Psoas muscle (tissue), 7 donors: ENCODE measurements at regions not wholly inside any gene's neighbourhood (a gene's known extent, or its start where the extent isn't known, plus 50 kb on each side); places are given as distances from the start of the nearest gene placed in this dataset.

Experiments used
- ATAC-seq, 4 donors: fragments of 200-7000 bp; cut with Tn5 transposase; one replicate each; pipeline ENCODE4 v1.9.1; 2020; ENCODE audit warnings: moderate library complexity in 3 of 4, mild to moderate bottlenecking in 2 of 4
- DNase-seq, 2 donors: peaks; one replicate each; pipeline ENCODE4 v3.0.0-alpha.2; 2020
- H3K27ac ChIP-seq: fragments of 200-600 bp; one replicate; pipeline ENCODE4 v1.8.0; 2022
- H3K27me3 ChIP-seq, 3 donors: fragments of 200-600 bp in 1 of 3; one replicate each; pipeline versions ENCODE4 v1.6.1 to v1.8.0; 2013 to 2022; ENCODE audit warnings: low read length in 2 of 3, mild to moderate bottlenecking in 2 of 3, moderate library complexity in 1 of 3; ENCODE audit not compliant: insufficient read depth in 3 of 3
- H3K36me3 ChIP-seq, 2 donors: fragments of 200-600 bp in 1 of 2; one replicate each; pipeline versions ENCODE4 v1.6.1 to v1.8.0; 2013 to 2022; ENCODE audit warnings: low read depth in 1 of 2, mild to moderate bottlenecking in 1 of 2, moderate library complexity in 1 of 2; ENCODE audit not compliant: insufficient read depth in 1 of 2
- H3K4me1 ChIP-seq: fragments of 200-600 bp; one replicate; pipeline ENCODE4 v1.8.0; 2022
- H3K4me3 ChIP-seq: fragments of 200-600 bp; one replicate; pipeline ENCODE4 v1.8.0; 2022; ENCODE audit warnings: mild to moderate bottlenecking
- H3K9me3 ChIP-seq: fragments of 200-600 bp; one replicate; pipeline ENCODE4 v1.8.0; 2022
- WGBS, 3 donors: extraction: QIAGEN DNeasy Blood & Tissue Kit; methylation state at CpG; one replicate each; pipeline versions ENCODE4 v1.1.6 to v1.1.7; 2013; 5-methylcytosine and 5-hydroxymethylcytosine counted together
- intact Hi-C, 2 donors: fragments of 100-400 bp; cut with DNase I; formaldehyde crosslinking; loops; one replicate each; pipeline versions ENCODE4 v1.11.0 to v1.14.2; 2022
- TF ChIP-seq, protein P1 (sequence below): fragments of 200-600 bp; IDR thresholded peaks from one replicate; pipeline ENCODE4 v1.8.0; 2022; ENCODE audit warnings: antibody characterized with exemption
- donor health status: healthy with polysubstance abuse.
- donor health status: DM: no; HTN: no; CAD: no; lungs with moderate emphysema.
- donor health status: Bipolar disorder and iron deficiency.
- donor health status: healthy.
- donor health status: DM: yes; HTN: yes; CAD: no.
- donor health status: DM: no; HTN: no; CAD: no.
- donor health status: DM: yes; HTN: yes; CAD: no.

DNA sequence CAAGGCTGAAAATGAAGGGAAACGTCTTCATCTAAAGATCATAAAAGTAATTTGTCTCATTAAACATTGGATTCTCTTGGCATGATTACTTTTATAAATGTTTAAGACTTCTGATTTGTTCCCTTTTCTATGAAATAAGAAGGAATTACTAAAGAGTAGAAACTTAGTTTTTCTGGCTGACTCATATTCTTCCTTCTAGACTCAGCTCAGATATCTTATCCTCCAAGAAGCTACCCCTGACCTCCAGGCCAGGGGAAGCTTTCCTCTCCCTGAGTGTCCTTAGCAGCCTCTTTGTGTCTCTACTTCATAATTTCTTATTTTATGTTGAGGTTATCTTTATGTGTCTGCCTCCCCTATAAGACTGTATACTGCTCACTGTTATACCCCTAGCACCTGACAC lies 291.9 kb upstream of the STT3B start:
- H3K9me3 ChIP-seq: no peaks in the 10 kb centered on the region
- WGBS, 3 donors: 80 to 88% (median 87%) methylated on average over 1 of the region's 1 CpG
- H3K36me3 ChIP-seq: no peaks in the 10 kb centered on the region
- intact Hi-C loops: no loop called here
- DNase-seq (no peak), ATAC-seq (no peak)
- TF ChIP-seq, protein P1, sequence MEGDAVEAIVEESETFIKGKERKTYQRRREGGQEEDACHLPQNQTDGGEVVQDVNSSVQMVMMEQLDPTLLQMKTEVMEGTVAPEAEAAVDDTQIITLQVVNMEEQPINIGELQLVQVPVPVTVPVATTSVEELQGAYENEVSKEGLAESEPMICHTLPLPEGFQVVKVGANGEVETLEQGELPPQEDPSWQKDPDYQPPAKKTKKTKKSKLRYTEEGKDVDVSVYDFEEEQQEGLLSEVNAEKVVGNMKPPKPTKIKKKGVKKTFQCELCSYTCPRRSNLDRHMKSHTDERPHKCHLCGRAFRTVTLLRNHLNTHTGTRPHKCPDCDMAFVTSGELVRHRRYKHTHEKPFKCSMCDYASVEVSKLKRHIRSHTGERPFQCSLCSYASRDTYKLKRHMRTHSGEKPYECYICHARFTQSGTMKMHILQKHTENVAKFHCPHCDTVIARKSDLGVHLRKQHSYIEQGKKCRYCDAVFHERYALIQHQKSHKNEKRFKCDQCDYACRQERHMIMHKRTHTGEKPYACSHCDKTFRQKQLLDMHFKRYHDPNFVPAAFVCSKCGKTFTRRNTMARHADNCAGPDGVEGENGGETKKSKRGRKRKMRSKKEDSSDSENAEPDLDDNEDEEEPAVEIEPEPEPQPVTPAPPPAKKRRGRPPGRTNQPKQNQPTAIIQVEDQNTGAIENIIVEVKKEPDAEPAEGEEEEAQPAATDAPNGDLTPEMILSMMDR: no peak
- no peaks in the 10 kb centered on the region for H3K27me3 ChIP-seq
- H3K4me3 ChIP-seq: no peak overlapping the region
- H3K4me1 ChIP-seq: no peaks in the 10 kb centered on the region
- no peak overlapping the region for H3K27ac ChIP-seq

DNA sequence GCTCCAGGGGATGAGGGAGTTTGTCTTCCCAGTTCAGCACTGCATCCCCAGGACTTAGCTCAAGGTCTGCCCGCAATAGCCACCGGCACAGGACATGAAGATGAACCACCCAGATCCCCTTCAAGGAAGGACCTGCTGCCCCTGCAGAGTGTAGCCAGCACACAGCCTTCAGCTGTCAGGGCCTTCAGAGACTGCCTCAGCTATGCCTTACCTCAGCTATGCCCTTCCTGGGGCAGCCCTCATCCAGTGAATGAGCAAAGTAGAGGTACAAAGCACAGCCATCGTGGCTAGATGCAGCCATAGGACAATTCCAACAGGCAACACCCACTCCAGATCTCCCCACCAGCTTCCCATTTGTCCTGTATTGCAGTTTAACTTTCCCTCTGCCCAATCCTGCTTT lies 291.2 kb upstream of the STT3B start:
- ATAC-seq (no peak), DNase-seq (no peak)
- H3K4me1 ChIP-seq: no peaks in the 10 kb centered on the region
- H3K36me3 ChIP-seq: no peaks in the 10 kb centered on the region
- no peaks in the 10 kb centered on the region for H3K9me3 ChIP-seq
- TF ChIP-seq, protein P1: no peak
- intact Hi-C loops: no loop called here
- 90 to 94% (median 93%) methylated on average over 3 of the region's 3 CpGs for WGBS, 3 donors
- H3K27ac ChIP-seq: no peak overlapping the region
- H3K27me3 ChIP-seq: no peaks in the 10 kb centered on the region
- no peak overlapping the region for H3K4me3 ChIP-seq

DNA sequence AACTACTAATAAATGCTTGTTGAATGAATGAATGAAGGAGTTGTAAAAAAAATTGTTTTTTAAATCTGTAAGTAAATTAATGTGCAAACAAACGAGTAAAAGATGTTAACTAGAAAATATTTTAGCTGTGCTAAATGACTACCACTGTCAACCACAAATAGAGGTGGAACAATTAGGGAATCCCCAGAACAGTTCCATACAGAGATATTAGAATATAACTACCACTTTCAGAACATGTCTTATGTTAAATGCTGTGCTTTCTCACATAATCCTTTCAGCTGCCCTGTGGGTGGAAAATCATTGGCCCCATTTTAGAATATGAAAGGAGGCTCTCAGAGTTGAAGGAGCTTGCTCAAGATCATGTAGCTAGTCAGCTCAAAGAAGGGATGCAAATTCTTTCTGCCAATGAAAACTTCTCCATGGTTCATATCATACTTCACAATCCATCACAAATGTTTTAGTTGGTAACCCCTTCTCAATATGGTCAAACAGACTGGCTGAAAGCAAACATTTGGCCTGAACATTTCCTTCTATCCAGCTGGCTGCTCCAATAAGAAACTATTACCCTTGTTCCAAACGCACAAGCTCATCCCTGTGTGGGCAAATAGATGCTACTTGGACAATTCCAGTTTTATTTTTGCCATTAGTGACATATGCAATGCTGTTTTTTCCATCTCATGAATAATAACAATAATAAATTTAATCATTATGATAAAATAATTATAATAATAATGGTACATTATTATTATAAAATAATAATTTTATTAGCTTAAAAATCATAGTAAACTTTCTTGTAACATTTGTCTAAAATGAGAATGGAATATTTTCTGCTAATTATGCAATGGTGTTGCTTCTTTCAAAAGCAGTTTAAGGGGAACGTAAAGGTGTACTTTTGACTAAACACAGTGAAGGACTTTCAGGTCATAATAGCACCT lies 290.4 kb upstream of the STT3B start:
- intact Hi-C loops: no loop called here
- no peaks in the 10 kb centered on the region for H3K27me3 ChIP-seq
- no peak for ATAC-seq
- H3K36me3 ChIP-seq: no peaks in the 10 kb centered on the region
- DNase-seq: no peak
- no peaks in the 10 kb centered on the region for H3K4me1 ChIP-seq
- no peak overlapping the region for H3K27ac ChIP-seq
- 74 to 81% (median 77%) methylated on average over 3 of the region's 3 CpGs for WGBS, 3 donors
- TF ChIP-seq, protein P1: no peak
- no peak overlapping the region for H3K4me3 ChIP-seq
- no peaks in the 10 kb centered on the region for H3K9me3 ChIP-seq

DNA sequence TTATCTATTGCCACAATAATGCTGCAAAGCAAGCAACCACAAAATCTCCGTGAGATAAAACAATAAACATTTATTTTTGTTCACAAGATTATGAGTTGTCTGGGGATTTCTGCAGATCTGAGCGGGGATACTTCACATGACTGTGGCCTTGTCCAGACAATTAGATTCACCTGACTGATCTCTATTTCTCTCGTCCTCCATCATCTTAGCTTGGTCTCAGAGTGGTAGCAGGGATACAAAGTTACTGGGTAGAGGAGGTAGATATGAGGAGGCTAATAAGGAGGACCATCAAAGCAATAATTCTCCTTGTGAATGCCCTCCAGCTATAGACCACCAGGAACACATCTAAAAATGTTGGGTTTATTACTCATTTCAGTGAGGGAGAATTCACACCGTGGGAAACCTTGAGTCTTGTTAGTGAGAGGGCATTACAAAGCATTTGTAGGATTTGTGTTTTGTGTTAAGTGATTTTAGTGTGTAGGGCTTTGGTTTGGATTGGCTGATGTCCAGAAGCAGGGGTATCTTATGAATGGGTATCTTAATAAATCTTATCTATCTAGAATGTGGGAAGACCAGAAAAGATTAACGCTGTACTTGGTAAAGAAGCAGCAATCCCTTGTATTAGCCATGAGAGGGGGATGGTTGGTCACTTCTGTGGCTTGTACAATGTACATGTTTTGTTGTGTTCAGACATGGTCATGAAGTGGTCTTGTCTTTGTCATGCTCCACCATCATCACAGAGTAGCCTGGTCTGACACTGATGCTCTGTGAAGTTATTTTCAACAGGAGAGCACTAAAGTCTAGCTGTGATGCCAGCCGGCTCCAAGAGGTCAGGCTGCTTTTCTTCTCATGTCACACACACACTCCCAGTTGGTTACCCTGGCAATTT lies 287.6 kb upstream of the STT3B start:
- TF ChIP-seq, protein P1: no peak
- no peak for DNase-seq
- H3K27me3 ChIP-seq: no peaks in the 10 kb centered on the region
- 82 to 87% (median 85%) methylated on average over 6 of the region's 6 CpGs for WGBS, 3 donors
- no peak overlapping the region for H3K4me3 ChIP-seq
- no peak for ATAC-seq
- H3K27ac ChIP-seq: no peak overlapping the region
- H3K9me3 ChIP-seq: no peaks in the 10 kb centered on the region
- H3K4me1 ChIP-seq: no peaks in the 10 kb centered on the region
- intact Hi-C loops: no loop called here
- H3K36me3 ChIP-seq: no peaks in the 10 kb centered on the region
